NCI-H82 treated with DMSO at 0.1 percent for 48 hours (cell line): ENCODE measurements at regions not wholly inside any gene's neighbourhood (a gene's known extent, or its start where the extent isn't known, plus 50 kb on each side); places are given as distances from the start of the nearest gene placed in this dataset.
"Not testable (repeated sequence)": the region's sequence is repeated elsewhere in the genome, so short reads cannot be mapped to it uniquely, and the experiment has no call there.

ENCODE experiments used
- DNase-seq: peaks from one replicate; lab custom pipeline; 2025; ENCODE audit not compliant: unreplicated experiment; lab: John Stamatoyannopoulos, UW

DNA sequence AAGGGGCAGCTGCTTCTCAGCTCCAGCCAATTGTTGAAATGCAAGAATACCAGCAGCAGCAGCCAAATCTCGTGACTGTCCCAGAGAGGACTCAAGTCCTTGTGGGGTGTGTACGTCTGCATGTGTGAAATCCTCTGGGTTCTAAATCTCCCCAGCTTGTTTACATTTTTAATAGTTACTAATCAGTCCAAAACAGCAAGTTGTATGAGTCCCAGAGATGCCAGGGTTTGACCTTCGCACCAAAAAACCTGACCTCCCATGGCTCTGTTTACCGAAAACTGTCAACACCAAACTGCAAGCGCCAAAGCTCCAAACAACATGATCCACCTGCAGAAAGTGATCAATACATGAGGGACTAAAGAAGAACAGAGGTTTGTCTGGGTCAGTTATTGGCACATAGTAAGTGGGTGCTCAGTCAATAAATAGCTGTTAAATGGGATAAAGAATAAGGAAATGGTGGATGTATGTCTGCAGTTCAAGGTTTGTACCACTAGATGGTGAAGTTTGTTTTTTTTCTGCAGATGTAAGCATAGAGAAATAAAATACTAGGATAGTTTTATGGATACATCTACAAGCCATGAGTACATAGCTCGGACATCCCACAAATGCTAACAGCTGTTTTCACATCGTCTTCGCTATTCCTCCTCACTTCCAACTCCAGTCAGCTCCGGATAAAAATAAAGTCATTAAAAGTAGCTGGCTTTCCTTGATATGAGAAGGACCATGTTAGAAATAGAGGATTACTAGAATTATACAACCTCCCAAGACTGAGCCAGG is 85.3 kb upstream of the ADRB2 start:
- peak; percentile 23 for DNase-seq

DNA sequence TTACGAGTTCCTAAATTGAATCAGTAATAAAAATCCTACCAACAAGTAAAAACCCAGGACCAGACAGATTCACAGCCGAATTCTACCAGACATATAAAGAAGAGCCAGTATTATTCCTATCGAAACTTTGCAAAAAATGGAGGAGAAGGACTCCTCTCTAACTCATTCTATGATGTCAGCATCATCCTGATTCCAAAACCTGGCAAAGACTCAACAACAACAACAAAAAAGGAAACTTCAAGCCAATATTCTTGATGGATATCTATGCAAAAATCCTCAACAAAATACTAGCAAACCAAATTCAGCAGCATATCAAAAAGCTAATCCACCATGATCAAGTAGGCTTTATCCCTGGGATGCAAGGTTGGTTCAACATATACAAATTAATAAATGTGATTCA is 84.6 kb upstream of the ADRB2 start:
- DNase-seq: not testable (repeated sequence)

DNA sequence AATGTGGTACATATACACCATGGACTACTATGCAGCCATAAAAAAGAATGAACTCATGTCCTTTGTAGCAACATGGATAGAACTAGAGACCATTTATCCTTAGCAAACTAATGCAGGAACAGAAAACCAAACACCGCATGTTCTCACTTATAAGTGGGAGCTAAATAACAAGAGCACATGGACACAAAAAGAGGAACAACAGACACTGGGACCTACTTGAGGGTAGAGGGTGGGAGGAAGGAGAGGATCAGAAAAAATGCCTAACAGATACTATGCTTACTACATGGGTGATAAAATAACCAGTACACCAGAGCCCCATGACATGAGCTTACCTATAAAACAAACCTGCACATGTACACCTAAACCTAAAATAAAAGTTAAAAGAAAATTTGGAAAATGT is 82.0 kb upstream of the ADRB2 start:
- DNase-seq: not testable (repeated sequence)

DNA sequence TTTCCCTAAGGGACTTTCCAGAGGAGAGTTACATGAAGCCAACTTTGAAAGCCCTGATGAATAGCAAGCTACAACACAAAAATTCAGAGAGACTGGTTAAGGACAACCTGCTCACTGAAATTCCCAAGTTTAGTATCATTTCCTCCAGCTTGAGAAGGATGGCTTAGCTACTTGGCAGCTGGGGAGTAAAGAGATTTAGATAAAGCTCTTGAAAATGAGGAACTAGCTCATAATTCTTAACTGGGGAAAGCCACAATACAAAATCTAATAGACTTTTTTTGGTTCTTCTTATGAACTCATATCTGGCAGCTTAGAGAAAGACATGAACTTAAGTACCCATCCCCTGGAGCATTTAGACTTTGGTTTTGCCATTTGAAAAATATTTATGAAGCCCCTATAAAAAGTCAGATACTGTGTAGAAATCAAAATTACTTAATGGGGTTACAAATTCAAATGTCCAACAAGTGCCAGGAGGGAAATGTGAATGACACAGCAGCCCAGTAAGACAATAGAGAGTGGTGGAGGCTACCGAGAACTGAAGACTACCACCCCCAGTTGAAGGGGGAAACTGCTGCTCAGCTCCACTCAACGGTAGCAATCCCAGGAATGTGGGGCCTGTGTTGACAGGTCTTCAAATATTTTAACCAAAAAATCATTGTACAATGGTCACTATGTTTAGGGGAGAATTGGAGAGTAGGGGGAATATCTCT is 79.4 kb upstream of the ADRB2 start:
- DNase-seq: no peak

DNA sequence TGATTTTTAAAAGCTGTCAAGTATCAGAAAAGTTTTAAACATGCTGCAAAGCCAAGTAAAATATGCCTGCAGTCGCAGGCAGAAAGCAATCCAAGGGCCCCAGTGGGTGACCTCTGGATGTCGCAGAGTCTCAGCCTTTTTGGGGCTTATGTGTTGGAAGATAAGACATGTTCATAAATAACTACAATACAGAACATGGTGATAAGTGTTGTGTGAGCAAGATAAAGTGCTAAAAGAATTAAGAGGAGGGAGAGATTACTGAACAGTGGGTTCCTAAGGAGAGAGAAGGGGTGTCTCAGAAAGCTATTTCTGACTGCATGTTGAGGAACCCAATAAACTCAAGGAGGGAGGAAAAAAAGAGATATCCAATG is 78.9 kb upstream of the ADRB2 start:
- no peak for DNase-seq

DNA sequence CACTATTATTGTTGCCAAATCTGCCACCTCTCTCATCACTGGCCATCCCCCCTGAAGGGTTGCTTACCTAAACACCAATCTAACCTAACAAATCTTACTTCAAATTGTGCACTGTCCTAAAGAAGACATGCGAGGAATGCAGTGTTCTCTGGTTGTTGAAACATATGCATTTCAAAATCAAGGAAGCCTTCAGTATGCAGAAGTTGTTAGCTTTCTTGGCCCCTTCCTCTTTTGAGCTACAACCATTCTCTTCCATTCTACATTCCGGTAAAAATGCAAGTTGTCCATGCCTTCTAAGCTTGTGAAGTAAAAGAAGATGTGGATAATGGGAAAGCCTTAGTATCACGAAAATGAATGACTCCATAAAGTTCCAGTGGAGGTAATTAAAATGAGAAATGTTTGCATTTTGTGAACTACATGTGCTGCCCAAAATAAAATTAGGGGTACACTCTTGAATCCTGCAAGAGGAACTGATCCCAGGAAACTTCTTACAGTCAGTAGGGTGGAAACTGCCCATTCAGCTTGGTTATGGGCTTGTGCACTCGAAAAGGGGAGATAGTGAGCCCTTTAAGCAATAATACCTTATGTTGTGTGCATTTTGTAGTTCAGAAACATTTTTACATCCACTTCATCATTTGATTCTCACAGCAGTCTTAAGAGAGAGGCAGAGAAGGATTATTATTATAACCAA is 77.6 kb upstream of the ADRB2 start:
- DNase-seq: no peak

DNA sequence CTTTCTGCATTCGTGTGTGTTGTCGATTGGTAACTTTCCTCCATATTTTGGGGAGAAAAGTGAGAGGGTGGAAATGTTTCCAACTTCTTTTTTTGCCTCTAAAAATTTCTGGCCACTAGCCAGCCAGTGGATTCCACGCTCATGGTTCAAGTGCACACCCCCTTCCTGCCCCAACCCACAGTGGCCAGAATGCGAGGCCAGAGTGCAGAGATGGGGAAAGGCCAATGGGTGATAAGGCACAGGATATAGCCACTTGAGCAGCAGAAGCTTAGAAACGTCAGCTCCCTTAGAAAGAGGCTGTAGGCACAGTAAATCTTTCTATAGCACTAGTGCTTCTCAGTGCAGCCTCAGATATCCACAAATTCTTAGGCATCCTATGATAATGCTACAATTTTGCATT is 75.8 kb upstream of the ADRB2 start:
- no peak for DNase-seq

DNA sequence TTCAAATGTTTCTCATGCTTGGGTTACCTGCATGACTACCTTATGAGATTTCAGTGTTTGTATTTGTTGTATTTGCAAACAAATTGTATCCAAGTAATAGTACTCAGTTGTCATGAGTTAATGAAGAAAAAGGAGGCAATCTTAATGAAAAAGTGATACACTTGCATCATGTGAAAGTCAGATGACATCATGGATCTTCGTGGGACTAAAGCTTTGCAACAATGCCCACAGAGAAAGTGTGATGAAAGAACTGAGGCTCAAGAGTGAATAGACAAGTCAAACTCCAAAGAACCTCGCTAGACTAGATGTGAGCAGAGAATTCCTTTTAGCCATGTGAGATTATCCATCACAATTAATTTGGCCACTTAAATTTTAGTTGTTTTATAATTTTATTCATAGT is 75.4 kb upstream of the ADRB2 start:
- DNase-seq: no peak

DNA sequence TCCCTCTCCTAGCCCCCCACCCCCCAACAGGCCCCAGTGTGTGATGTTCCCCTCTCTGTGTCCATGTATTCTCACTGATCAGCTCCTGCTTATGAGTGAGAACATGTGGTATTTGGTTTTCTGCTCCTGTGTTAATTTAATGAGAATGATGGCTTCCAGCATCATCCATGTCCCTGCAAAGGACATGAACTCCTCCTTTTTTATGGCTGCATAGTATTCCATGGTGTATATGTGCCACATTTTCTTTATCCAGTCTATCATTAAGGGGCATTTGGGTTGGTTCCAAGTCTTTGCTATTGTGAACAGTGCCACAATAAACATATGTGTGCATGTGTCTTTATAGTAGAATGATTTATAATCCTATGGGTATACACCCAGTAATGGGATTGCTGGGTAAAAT is 74.0 kb upstream of the ADRB2 start:
- DNase-seq: not testable (repeated sequence)

DNA sequence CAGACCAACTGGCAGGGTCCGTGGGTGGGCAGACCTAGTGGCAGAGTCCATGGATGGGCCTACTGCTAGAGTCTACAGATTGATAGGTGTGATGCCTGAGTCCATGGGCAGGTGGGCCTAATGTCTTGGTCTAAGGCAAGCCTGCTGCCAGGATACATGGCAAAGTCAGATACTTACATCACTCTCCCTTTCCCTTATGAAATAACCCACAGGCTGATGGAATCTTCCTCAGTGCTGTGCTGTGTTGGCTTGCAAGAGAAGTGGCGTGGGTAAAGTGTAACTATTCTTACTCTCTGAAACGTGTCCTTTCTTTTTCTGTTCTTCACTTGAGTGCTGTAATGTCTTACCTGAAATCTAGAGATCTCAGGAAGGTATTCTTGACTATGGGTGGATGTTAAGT is 67.3 kb upstream of the ADRB2 start:
- DNase-seq: no peak

DNA sequence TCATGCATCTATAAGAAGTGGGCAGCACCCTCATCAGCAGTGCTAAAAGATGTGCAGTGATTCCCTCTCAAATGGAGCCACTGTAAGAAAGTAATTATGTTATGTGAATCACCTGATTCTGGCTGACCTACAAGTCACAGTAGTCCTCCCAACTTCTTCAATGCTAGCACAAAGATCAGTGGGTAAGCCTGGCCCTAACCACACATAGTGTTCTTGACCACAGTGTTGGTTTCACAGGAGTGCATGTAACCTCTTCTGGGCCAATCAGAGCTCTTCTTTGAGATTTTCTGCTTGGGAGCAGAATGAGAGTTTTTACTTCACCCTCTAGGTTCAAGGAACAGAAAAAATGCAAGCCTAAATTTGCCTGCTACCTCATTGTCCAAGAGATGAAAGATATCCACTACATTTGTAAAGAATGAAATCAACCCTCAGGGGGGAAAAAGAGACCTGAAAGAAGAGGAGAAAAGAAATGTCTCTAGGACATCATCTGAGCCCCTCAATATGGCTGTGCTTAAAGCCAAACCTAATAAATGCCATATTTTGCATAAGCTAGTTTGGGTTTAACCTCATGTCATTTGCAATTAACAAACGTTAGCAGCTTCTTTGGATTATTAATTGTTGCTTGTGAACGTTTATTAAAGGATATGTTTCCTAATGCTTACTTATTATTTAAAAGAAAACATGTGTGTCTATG is 65.3 kb upstream of the ADRB2 start:
- DNase-seq: no peak

DNA sequence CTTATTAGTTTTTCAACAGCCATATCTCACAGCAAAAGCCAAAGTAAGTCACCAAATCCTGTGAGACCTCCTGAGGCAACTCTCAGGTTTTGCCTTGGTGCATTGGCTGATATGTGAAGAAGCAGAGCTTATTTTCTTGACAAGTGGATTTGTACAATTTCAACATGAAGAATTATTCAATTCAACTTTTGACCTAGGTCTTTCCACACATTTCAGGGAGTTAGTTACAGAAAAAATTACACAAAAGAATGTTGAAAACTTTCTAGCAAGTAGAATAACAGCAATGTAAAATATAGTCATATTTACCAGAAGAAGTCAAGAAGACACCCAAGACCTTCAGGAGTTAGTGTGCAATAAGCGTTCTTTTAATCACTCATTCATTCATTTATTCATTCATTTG is 62.4 kb upstream of the ADRB2 start:
- DNase-seq: no peak

DNA sequence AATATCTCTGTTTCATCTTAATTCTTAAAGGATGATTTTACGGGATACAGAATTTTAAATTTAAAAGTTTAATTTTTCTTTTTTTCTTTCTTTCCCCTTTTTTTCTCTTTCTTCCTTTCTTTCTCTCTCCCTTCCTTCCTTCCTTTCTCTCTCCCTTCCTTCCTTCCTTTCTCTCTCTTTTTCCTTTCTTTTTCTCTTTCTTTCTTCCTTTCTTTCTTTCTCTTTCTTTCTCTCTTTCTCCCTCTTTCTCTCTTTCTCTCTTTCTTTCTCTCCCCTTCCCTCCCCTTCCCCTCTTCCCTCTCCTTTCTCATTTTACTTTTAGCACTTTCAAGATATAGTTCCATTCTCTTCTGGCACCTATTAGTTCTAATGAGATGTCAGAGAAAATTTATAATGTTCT is 61.4 kb upstream of the ADRB2 start:
- DNase-seq: no peak

DNA sequence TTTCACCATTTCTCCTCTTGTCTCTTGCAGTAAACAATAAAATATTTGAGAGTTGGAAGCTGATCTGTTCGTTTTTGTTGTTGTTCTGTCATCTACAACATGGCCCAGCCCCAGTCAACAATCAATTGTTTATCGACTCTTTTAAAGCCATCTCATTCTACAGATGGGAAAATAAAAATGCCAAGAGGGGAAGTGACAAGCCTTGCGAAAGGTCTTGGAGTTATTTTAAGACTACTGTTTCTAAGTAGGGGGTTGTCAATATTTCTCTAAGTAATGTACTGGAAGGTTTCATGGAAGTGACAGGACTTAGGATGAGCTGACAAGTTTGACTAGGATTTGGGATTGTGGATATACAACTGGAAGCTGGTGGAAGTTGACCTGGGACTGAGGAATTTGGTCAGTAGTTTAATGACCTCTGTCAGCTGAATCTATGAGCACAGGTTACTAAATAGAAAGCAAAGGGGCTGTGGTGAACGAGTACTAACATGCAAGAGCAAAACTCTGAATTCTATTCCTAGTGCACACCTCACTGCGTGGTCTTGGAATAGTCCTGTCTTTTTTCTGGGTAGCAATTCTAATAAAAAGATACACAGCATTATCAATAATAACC is 57.5 kb upstream of the ADRB2 start:
- no peak for DNase-seq

DNA sequence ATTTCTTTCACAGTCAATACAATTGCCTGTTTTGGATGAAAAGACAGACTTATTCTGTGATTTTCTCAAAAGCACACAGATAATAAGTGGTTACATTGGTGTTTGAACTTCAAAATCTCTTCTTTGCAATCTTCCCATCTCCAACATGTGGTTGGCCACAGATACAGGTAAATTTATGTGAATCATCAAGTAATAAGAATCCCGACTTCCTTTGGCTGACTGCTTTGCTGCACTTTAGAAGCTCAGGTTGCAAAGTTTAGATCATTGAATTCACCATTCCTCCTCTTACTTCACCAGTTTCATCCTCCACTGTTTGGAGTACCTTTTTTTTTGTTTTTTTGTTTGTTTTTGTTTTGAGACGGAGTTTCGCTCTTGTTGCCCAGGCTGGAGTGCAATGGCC is 56.5 kb upstream of the ADRB2 start:
- DNase-seq: no peak

DNA sequence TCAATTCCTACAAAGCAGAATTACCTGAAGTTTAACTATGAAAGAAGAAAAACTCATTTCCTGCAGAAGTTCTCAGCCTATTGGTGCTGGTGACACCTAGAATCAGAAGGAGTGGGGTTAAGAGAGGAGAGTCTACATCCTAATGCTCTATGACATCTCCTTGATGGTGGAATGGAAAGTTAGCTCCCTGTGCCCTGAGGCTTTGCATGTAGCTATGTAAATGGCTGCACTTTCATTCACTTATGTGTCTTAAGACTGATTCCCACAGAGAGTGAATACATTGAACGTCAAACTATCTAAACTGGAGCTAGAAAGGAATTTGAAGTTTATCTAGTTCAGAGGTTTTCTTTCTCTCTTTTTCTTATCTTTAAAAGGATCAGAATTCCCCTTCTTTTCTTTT is 52.1 kb upstream of the ADRB2 start:
- no peak for DNase-seq

DNA sequence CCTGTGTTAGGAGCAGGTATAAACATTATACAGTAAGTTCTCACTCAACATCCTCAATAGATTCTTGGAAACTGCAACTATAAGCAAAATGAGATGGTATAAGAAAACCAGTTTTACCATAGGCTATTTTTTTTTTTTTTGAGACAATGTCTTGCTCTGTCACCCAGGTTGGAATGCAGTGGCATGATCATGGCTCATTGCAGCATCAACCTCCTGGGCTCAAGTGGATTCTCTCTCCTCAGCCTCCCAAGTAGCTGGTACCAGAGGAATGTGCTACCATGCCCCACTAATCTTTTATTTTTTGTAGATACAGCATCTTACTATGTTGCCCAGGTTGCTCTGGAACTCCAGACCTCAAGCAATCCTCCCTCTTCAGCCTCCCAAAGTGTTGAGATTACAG is 50.1 kb upstream of the ADRB2 start:
- no peak for DNase-seq
